A549 (cell line): ENCODE measurements at regions not wholly inside any gene's neighbourhood (a gene's known extent, or its start where the extent isn't known, plus 50 kb on each side); places are given as distances from the start of the nearest gene placed in this dataset.

Source experiments
- ATAC-seq, 2 experiments: fragments of 200-7000 bp in 1 of 2; fragments of >200 bp in 1 of 2; cut with Nextera tagmentation in 1 of 2; cut with Tn5 transposase in 1 of 2; 3 replicates each; pipeline versions ENCODE4 v1.8.0 to v1.9.1; 2018 to 2020; ENCODE audit warnings: mild to moderate bottlenecking in 1 of 2, moderate library complexity in 1 of 2
- CTCF ChIA-PET: fragments of 300-600 bp; sonication (Branson Sonifier 250); formaldehyde crosslinking; extraction: SDS; loops from one replicate; lab custom pipeline; 2021; ENCODE audit warnings: antibody characterized with exemption, inconsistent platforms; lab: Yijun Ruan, JAX
- POLR2A ChIA-PET: fragments of 350-600 bp; formaldehyde crosslinking; extraction: SDS; loops from one replicate; lab custom pipeline; 2021; ENCODE audit warnings: antibody characterized with exemption, inconsistent platforms; lab: Yijun Ruan, JAX
- DNase-seq, 2 experiments: peaks; one replicate each; pipeline versions ENCODE4 v3.0.0 to v3.0.0-alpha.2; 2011 to 2016; ENCODE audit warnings: low read depth in 1 of 2, low spot score in 1 of 2
- FAIRE-seq: peaks from 2 replicates; lab custom pipeline; 2011; peaks lifted over from hg19 to GRCh38; lab: Jason Lieb, UNC
- H3K27ac ChIP-seq, 2 experiments: fragments of >200 bp; sonication (Bioruptor Twin); formaldehyde crosslinking; 3 replicates each; pipeline ENCODE4 v1.5.1; 2016 to 2017
- H3K4me1 ChIP-seq: fragments of >200 bp; sonication (Bioruptor Twin); formaldehyde crosslinking; 3 replicates; pipeline ENCODE4 v1.6.1; 2016
- H3K4me2 ChIP-seq: fragments of >200 bp; sonication (Bioruptor Twin); formaldehyde crosslinking; 3 replicates; pipeline ENCODE4 v1.6.1; 2016
- H3K4me3 ChIP-seq: fragments of >200 bp; sonication (Bioruptor Twin); formaldehyde crosslinking; 3 replicates; pipeline ENCODE4 v1.5.1; 2016
- H3K9me3 ChIP-seq: fragments of >200 bp; sonication (Bioruptor Twin); formaldehyde crosslinking; 3 replicates; pipeline ENCODE4 v1.6.1; 2016
- ATOH8 ChIP-seq: fragments of 250-450 bp; sonication (Bioruptor Pico); IDR thresholded peaks from 2 replicates; pipeline ENCODE4 v1.5.0; 2020; ENCODE audit warnings: low read depth, mild to moderate bottlenecking, moderate library complexity
- BCL3 ChIP-seq: fragments of >200 bp; sonication (Bioruptor Twin); formaldehyde crosslinking; IDR thresholded peaks from 3 replicates; pipeline ENCODE4 v1.6.1; 2016
- CEBPB ChIP-seq, 2 experiments: fragments of >200 bp in 1 of 2; sonication (Bioruptor Twin) in 1 of 2; formaldehyde crosslinking in 1 of 2; IDR thresholded peaks; 2 replicates each; pipeline ENCODE4 v1.6.1; 2012 to 2016
- CHD2 ChIP-seq: fragments of 150-350 bp; IDR thresholded peaks from 2 replicates; pipeline ENCODE4 v1.6.1; 2014; ENCODE audit warnings: low read length; ENCODE audit not compliant: partially characterized antibody
- CTCF ChIP-seq: fragments of >200 bp; sonication (Bioruptor Twin); formaldehyde crosslinking; IDR thresholded peaks from 3 replicates; pipeline ENCODE4 v1.5.1; 2016
- ELK1 ChIP-seq: fragments of 150-350 bp; IDR thresholded peaks from 2 replicates; pipeline ENCODE4 v1.6.1; 2014; ENCODE audit warnings: low read depth, mild to moderate bottlenecking, low read length
- EP300 ChIP-seq, 2 experiments: fragments of >200 bp; sonication (Bioruptor Twin); formaldehyde crosslinking; IDR thresholded peaks; 2 replicates in 1 of 2; 3 replicates in 1 of 2; pipeline ENCODE4 v1.6.1; 2016 to 2017
- ESRRA ChIP-seq: fragments of 150-350 bp; IDR thresholded peaks from 2 replicates; pipeline ENCODE4 v1.6.1; 2014; ENCODE audit warnings: mild to moderate bottlenecking, low read length, borderline replicate concordance
- FOSB ChIP-seq: fragments of 250-450 bp; sonication (Bioruptor Pico); IDR thresholded peaks from 2 replicates; pipeline ENCODE4 v1.5.0; 2020; ENCODE audit warnings: mild to moderate bottlenecking, moderate library complexity
- HDAC2 ChIP-seq: fragments of 200-600 bp; sonication (generic); IDR thresholded peaks from 2 replicates; pipeline ENCODE4 v1.6.1; 2016
- HOXB5 ChIP-seq: fragments of 250-450 bp; sonication (Bioruptor Pico); IDR thresholded peaks from 2 replicates; pipeline ENCODE4 v1.5.0; 2020; ENCODE audit warnings: mild to moderate bottlenecking, moderate library complexity
- JUN ChIP-seq, 2 experiments: fragments of >200 bp; sonication (Bioruptor Twin); formaldehyde crosslinking; IDR thresholded peaks; 2 replicates in 1 of 2; 3 replicates in 1 of 2; pipeline ENCODE4 v1.6.1; 2016 to 2017
- KDM1A ChIP-seq: fragments of 200-600 bp; sonication (generic); IDR thresholded peaks from 2 replicates; pipeline ENCODE4 v1.6.1; 2016; ENCODE audit warnings: low read depth, mild to moderate bottlenecking
- MAFK ChIP-seq: fragments of 450-650 bp; IDR thresholded peaks from 2 replicates; pipeline ENCODE4 v1.6.1; 2014; ENCODE audit not compliant: partially characterized antibody
- NPAS2 ChIP-seq: fragments of 250-450 bp; sonication (Bioruptor Pico); IDR thresholded peaks from 2 replicates; pipeline ENCODE4 v1.8.0; 2022; ENCODE audit warnings: mild to moderate bottlenecking, moderate library complexity, borderline replicate concordance
- NR3C1 ChIP-seq: fragments of >200 bp; sonication (Bioruptor Twin); formaldehyde crosslinking; IDR thresholded peaks from 3 replicates; pipeline ENCODE4 v1.6.1; 2017
- PBX3 ChIP-seq: IDR thresholded peaks from 2 replicates; pipeline ENCODE4 v1.6.1; 2012
- POLR2AphosphoS2 ChIP-seq: conservative IDR thresholded peaks from 2 replicates; pipeline ENCODE4 v1.6.1; 2012; ENCODE audit warnings: low read length, improper control_type of control experiment, inconsistent platforms
- REST ChIP-seq: fragments of 200-600 bp; sonication (generic); IDR thresholded peaks from 2 replicates; pipeline ENCODE4 v1.6.1; 2016; ENCODE audit warnings: antibody characterized with exemption, mild to moderate bottlenecking, moderate library complexity
- RNF2 ChIP-seq: fragments of 200-600 bp; sonication (generic); IDR thresholded peaks from 2 replicates; pipeline ENCODE4 v1.6.1; 2016; ENCODE audit warnings: low read depth, mild to moderate bottlenecking, antibody characterized with exemption, moderate library complexity, borderline replicate concordance
- USF2 ChIP-seq: fragments of 450-650 bp; IDR thresholded peaks from 2 replicates; pipeline ENCODE4 v1.6.1; 2014; ENCODE audit warnings: antibody characterized with exemption
- ZNF302 ChIP-seq: fragments of 250-450 bp; sonication (Bioruptor Pico); IDR thresholded peaks from 2 replicates; pipeline ENCODE4 v1.9.0; 2021; ENCODE audit warnings: inconsistent platforms, mild to moderate bottlenecking, moderate library complexity
- ZSCAN20 ChIP-seq: fragments of 250-450 bp; sonication (Bioruptor Pico); IDR thresholded peaks from 2 replicates; pipeline ENCODE4 v1.8.0; 2022; ENCODE audit warnings: mild to moderate bottlenecking, moderate library complexity
- WGBS: methylation state at CpG from one replicate; pipeline ENCODE4 v1.1.6; 2017; ENCODE audit errors: missing lambda C conversion rate; 5-methylcytosine and 5-hydroxymethylcytosine counted together

- H3K4me2 ChIP-seq = no peak overlapping the region
- H3K4me3 ChIP-seq = no peak overlapping the region
- ChIA-PET POLR2A (no interaction called here), CTCF (no interaction called here)
- 37% methylated on average over 8 of the region's 8 CpGs for WGBS
- FAIRE-seq = no peak
- no peaks in the 10 kb centered on the region for H3K9me3 ChIP-seq
- TF ChIP-seq RNF2 (no peak), KDM1A (no peak), PBX3 (no peak), NPAS2 (CRISPR knock-in tag) (no peak)
- DNase-seq = no peak
- no peaks in the 10 kb centered on the region for H3K4me1 ChIP-seq
- ATAC-seq = no peak
- no peak overlapping the region for H3K27ac ChIP-seq
Measured at GRCh38 chr20:52921340-52921739, 50.8 kb upstream of the TSHZ2 start.

GRCh38 chr20:52918311-52918710, 53.8 kb upstream of the TSHZ2 start:
- Histone ChIP-seq H3K4me2 (no peak overlapping the region), H3K9me3 (no peaks in the 10 kb centered on the region), H3K27ac (no peak overlapping the region), H3K4me3 (no peak overlapping the region), H3K4me1 (no peaks in the 10 kb centered on the region)
- ATAC-seq = no peak
- TF ChIP-seq CTCF (no peak), ATOH8 (CRISPR knock-in tag) (no peak), ELK1 (no peak), POLR2AphosphoS2 (no peak), NR3C1 (no peak), CHD2 (no peak), MAFK (no peak), EP300 (IDR thresholded peaks at IDR 0.05) (no peak), NPAS2 (CRISPR knock-in tag) (no peak), CEBPB (IDR thresholded peaks at IDR 0.05) (no peak), FOSB (CRISPR knock-in tag) (no peak), HDAC2 (no peak), ZSCAN20 (CRISPR knock-in tag) (no peak), HOXB5 (CRISPR knock-in tag) (no peak), ZNF302 (CRISPR knock-in tag) (no peak), USF2 (no peak), JUN (IDR thresholded peaks at IDR 0.05) (no peak), ESRRA (no peak), BCL3 (no peak), REST (no peak)
- CTCF ChIA-PET = no interaction called here
- no peak for FAIRE-seq
- 0% methylated on average over 1 of the region's 1 CpG for WGBS
- no peak for DNase-seq
- POLR2A ChIA-PET = no interaction called here
